Naive thymus-derived CD4-positive, alpha-beta T cell (primary cell): ENCODE measurements at regions not wholly inside any gene's neighbourhood (a gene's known extent, or its start where the extent isn't known, plus 50 kb on each side); places are given as distances from the start of the nearest gene placed in this dataset.

Experiments used
- ATAC-seq: fragments of 150-1000 bp; cut with Tn5 transposase; 2 replicates; pipeline ENCODE4 v1.10.0; 2021; ENCODE audit warnings: mild to moderate bottlenecking, moderate library complexity
- CTCF ChIA-PET: fragments of 350-600 bp; sonication (Branson Sonifier 250); formaldehyde crosslinking; loops from one replicate; lab custom pipeline; 2021; ENCODE audit warnings: antibody characterized with exemption; lab: Charles Lee
- POLR2A ChIA-PET: fragments of 350-600 bp; sonication (Branson Sonifier 250); formaldehyde crosslinking; loops from one replicate; lab custom pipeline; 2021; ENCODE audit warnings: antibody characterized with exemption, inconsistent platforms; lab: Charles Lee
- DNase-seq, 9 donors: peaks; one replicate each; pipeline versions ENCODE4 v3.0.0 to v3.0.0-alpha.2; 2020 to 2022; ENCODE audit warnings: mixed read lengths in 1 of 9
- H3K27ac ChIP-seq: one replicate; pipeline ENCODE4 v1.7.0; 2013; ENCODE audit warnings: mild to moderate bottlenecking, low read depth, low read length, moderate library complexity
- H3K27me3 ChIP-seq, 2 donors: one replicate each; pipeline ENCODE4 v1.7.0; 2013; ENCODE audit warnings: low read length in 2 of 2, mild to moderate bottlenecking in 2 of 2, moderate library complexity in 2 of 2; ENCODE audit not compliant: control insufficient read depth in 2 of 2, insufficient read depth in 2 of 2
- H3K36me3 ChIP-seq, 3 experiments: 1 replicate in 2 of 3; 2 replicates in 1 of 3; pipeline ENCODE4 v1.7.0; 2013; ENCODE audit warnings: low read length in 3 of 3, mild to moderate bottlenecking in 3 of 3, moderate library complexity in 1 of 3; ENCODE audit not compliant: insufficient read depth in 3 of 3, control insufficient read depth in 2 of 3
- H3K4me1 ChIP-seq, 2 donors: one replicate each; pipeline ENCODE4 v1.7.0; 2013; ENCODE audit warnings: low read length in 2 of 2, mild to moderate bottlenecking in 2 of 2, moderate library complexity in 1 of 2; ENCODE audit not compliant: control insufficient read depth in 2 of 2, insufficient read depth in 2 of 2
- H3K4me3 ChIP-seq: 2 replicates; pipeline ENCODE4 v1.7.0; 2013; ENCODE audit warnings: mild to moderate bottlenecking, low read length
- H3K9me3 ChIP-seq, 3 experiments: 1 replicate in 2 of 3; 2 replicates in 1 of 3; pipeline ENCODE4 v1.7.0; 2013; ENCODE audit warnings: low read length in 3 of 3; ENCODE audit not compliant: control insufficient read depth in 2 of 3
- H3K27ac Mint-ChIP-seq, 9 donors: one replicate each; pipeline ENCODE4 v1.8.0; 2020 to 2022; ENCODE audit warnings: mixed read lengths in 9 of 9, mild to moderate bottlenecking in 8 of 9, moderate library complexity in 5 of 9, inconsistent platforms in 2 of 9
- H3K27me3 Mint-ChIP-seq, 5 donors: one replicate each; pipeline ENCODE4 v1.8.0; 2021 to 2022; ENCODE audit warnings: mixed read lengths in 5 of 5, mild to moderate bottlenecking in 1 of 5
- H3K36me3 Mint-ChIP-seq, 5 donors: one replicate each; pipeline ENCODE4 v1.8.0; 2020 to 2022; ENCODE audit warnings: mixed read lengths in 5 of 5, mild to moderate bottlenecking in 3 of 5, inconsistent platforms in 1 of 5
- H3K4me1 Mint-ChIP-seq, 7 donors: one replicate each; pipeline ENCODE4 v1.8.0; 2020 to 2022; ENCODE audit warnings: mixed read lengths in 7 of 7, mild to moderate bottlenecking in 3 of 7, inconsistent platforms in 1 of 7
- H3K4me3 Mint-ChIP-seq, 10 donors: one replicate each; pipeline ENCODE4 v1.8.0; 2020 to 2022; ENCODE audit warnings: mild to moderate bottlenecking in 10 of 10, mixed read lengths in 10 of 10, moderate library complexity in 6 of 10, inconsistent platforms in 2 of 10
- H3K9me3 Mint-ChIP-seq, 11 donors: one replicate each; pipeline ENCODE4 v1.8.0; 2020 to 2022; ENCODE audit warnings: mixed read lengths in 11 of 11, mild to moderate bottlenecking in 4 of 11, inconsistent platforms in 1 of 11, moderate library complexity in 1 of 11
- intact Hi-C, 2 donors: fragments of 100-400 bp; cut with micrococcal nuclease; formaldehyde crosslinking; loops; one replicate each; pipeline ENCODE4 v1.15.1; 2023

DNA sequence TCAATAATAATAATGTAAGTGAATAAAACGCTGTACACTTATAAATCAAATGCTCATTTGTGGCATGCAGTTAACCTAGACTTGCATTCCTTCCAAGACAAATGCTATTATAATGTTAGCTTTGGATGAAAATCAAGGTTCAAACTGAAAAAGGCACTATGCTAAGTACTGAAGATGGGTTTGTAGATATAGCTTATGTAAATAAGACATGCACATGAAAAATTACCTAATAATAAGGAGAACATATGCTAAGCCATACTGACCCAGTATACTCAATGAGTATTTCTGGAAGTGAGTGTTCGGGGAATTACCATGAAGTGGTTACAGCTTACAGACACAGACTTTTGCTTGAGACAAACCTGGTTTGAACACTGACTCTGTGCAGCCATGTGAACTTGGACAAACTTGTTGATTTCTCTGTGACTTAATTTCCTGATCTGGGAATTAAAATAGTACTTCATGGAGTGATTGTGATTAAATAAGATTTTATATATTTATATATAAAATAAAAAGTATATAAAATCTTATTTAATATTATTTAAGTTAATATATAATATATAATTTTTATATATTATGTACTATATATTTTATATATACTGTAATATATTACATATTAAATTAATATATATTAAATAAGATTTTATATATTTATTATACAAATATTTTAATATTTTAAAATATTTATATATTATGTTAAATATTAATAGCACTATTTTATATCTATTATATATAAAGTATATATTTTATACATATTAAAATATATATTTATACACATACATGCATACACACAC is 159.2 kb downstream of the ZPLD1 start:
- no peaks in the 10 kb centered on the region for H3K4me1 Mint-ChIP-seq

DNA sequence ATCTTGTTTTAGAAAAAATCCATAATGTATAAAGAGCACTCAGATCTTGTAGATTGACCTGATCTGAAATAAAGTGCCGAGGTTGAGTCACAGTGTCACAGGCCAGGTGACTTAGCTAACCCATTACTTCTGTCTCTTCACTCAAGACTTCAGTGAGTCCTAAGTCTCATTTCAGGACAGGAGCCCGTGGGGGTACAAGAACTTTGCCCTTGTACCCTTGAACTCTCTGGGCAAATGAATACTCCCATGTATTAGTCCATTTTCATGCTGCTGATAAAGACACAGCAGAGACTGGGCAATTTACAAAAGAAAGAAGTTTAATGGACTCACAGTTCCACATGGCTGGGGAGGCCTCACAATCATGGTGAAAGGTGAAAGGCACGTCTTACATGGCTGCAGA is 160.2 kb downstream of the ZPLD1 start:
- Histone ChIP-seq H3K36me3 (no peaks in the 10 kb centered on the region), H3K27ac (no peak overlapping the region), H3K4me1 (no peaks in the 10 kb centered on the region), H3K4me3 (no peak overlapping the region), H3K9me3 (no peaks in the 10 kb centered on the region), H3K27me3 (no peaks in the 10 kb centered on the region)
- no peaks in the 10 kb centered on the region for H3K4me1 Mint-ChIP-seq
- DNase-seq (no peak), ATAC-seq (no peak)
- peaks cover under 1 to 9% (median 5%) of the 10 kb centered on the region in 5 donors for H3K27me3 Mint-ChIP-seq
- peaks cover 0 to 23% (median 5%) of the 10 kb centered on the region in 11 donors for H3K9me3 Mint-ChIP-seq
- ChIA-PET CTCF (no interaction called here), POLR2A (no interaction called here)
- peaks cover 0 to 3% (median 0%) of the 10 kb centered on the region in 5 donors for H3K36me3 Mint-ChIP-seq
- no peak overlapping the region for H3K27ac Mint-ChIP-seq
- intact Hi-C loops: no loop called here
- no peak overlapping the region for H3K4me3 Mint-ChIP-seq

More for the DNA sequence above, 159.2 kb downstream of the ZPLD1 start:
- peaks cover 0 to 9% (median 4%) of the 10 kb centered on the region in 5 donors for H3K27me3 Mint-ChIP-seq
- Histone ChIP-seq H3K9me3 (no peaks in the 10 kb centered on the region), H3K27me3 (no peaks in the 10 kb centered on the region), H3K36me3 (no peaks in the 10 kb centered on the region), H3K27ac (no peak overlapping the region), H3K4me1 (no peaks in the 10 kb centered on the region), H3K4me3 (no peak overlapping the region)
- H3K4me3 Mint-ChIP-seq: no peak overlapping the region
- intact Hi-C loops: no loop called here
- ATAC-seq (no peak), DNase-seq (no peak)
- H3K36me3 Mint-ChIP-seq: peaks cover 0 to 3% (median 0%) of the 10 kb centered on the region in 5 donors
- H3K27ac Mint-ChIP-seq: no peak overlapping the region
- POLR2A ChIA-PET: no interaction called here
- CTCF ChIA-PET: no interaction called here
- H3K9me3 Mint-ChIP-seq: peaks cover 0 to 25% (median 6%) of the 10 kb centered on the region in 11 donors

GRCh38 chr3:102599819-102600576 is 165.2 kb downstream of the ZPLD1 start:
- H3K36me3 ChIP-seq: no peaks in the 10 kb centered on the region
- ChIA-PET POLR2A (no interaction called here), CTCF (no interaction called here)
- Mint-ChIP-seq H3K9me3 (peaks cover 0 to 5% (median 1%) of the 10 kb centered on the region in 11 donors), H3K4me3 (no peak overlapping the region), H3K27ac (no peak overlapping the region), H3K27me3 (peaks cover 2 to 24% (median 21%) of the 10 kb centered on the region in 5 donors), H3K36me3 (no peaks in the 10 kb centered on the region), H3K4me1 (no peaks in the 10 kb centered on the region)
- no peaks in the 10 kb centered on the region for H3K9me3 ChIP-seq
- ATAC-seq: no peak
- no peaks in the 10 kb centered on the region for H3K27me3 ChIP-seq
- intact Hi-C loops: no loop called here
- DNase-seq: no peak
- H3K4me1 ChIP-seq: no peaks in the 10 kb centered on the region
- H3K27ac ChIP-seq: no peak overlapping the region
- no peak overlapping the region for H3K4me3 ChIP-seq

DNA sequence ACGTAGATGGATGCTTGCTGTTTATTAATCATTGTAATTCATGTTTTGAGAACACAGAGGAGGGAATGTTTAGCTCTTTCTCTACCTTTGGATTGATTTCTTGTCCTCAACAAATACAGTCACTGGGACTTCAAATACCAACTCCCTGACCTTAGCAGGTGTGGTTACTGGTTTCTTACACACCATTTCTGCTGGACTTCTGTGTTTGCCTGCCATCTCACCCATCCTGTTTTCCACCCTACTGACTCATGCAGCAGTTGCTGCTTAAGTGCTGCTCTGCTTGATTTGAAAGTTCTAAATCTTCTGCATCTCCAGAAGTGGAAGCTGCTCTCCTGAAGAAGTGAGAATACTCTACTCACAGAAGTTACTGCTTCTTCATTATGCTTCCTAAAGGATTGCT is 170.3 kb downstream of the ZPLD1 start:
- H3K36me3 Mint-ChIP-seq: peaks cover 0 to 1% (median 0%) of the 10 kb centered on the region in 5 donors
- ATAC-seq (no peak), DNase-seq (no peak)
- H3K27ac Mint-ChIP-seq: no peak overlapping the region
- H3K9me3 Mint-ChIP-seq: peaks cover 0 to 3% (median 0%) of the 10 kb centered on the region in 11 donors
- Histone ChIP-seq H3K27ac (no peak overlapping the region), H3K27me3 (no peaks in the 10 kb centered on the region), H3K4me1 (no peaks in the 10 kb centered on the region), H3K4me3 (no peak overlapping the region), H3K36me3 (no peaks in the 10 kb centered on the region), H3K9me3 (no peaks in the 10 kb centered on the region)
- ChIA-PET CTCF (interaction anchor here (0.6 kb wide), 1 partner anchor 375 kb away, joined by 4 read pairs; no protein-coding TSS in a partner anchor), POLR2A (no interaction called here)
- no peak overlapping the region for H3K4me3 Mint-ChIP-seq
- no peaks in the 10 kb centered on the region for H3K4me1 Mint-ChIP-seq
- peaks cover 0 to 34% (median 27%) of the 10 kb centered on the region in 5 donors for H3K27me3 Mint-ChIP-seq
- intact Hi-C loops: no loop called here

DNA sequence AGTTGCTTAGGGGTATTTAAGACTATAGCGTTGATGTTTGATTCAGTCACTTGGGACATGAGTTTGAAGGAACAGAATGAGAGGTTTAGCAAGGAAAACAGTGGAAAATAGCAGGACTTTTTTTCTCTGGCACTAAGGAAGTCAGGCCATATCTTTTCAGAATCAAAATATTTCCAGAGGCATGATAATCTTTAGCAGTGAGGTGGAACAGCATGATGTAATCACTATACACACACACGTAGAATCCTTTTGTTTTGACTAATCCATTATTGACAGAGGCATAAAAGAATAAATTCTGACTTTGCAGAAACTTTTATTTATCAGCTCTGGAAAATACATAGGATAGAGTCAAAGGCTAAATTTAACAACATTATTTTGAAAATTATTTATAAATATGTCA is 174.1 kb downstream of the ZPLD1 start:
- Histone ChIP-seq H3K4me1 (no peaks in the 10 kb centered on the region), H3K27ac (no peak overlapping the region), H3K9me3 (no peaks in the 10 kb centered on the region), H3K36me3 (no peaks in the 10 kb centered on the region), H3K27me3 (no peaks in the 10 kb centered on the region), H3K4me3 (no peak overlapping the region)
- POLR2A ChIA-PET: no interaction called here
- ATAC-seq: no peak
- no peak for DNase-seq
- peaks cover 0 to 9% (median 3%) of the 10 kb centered on the region in 11 donors for H3K9me3 Mint-ChIP-seq
- H3K4me3 Mint-ChIP-seq: no peak overlapping the region
- CTCF ChIA-PET: interaction anchor here (0.8 kb wide), 1 partner anchor 44 kb away, joined by 3 read pairs; no protein-coding TSS in a partner anchor
- intact Hi-C loops: no loop called here
- peaks cover 0 to 25% (median 15%) of the 10 kb centered on the region in 5 donors for H3K27me3 Mint-ChIP-seq
- H3K4me1 Mint-ChIP-seq: no peaks in the 10 kb centered on the region
- no peak overlapping the region for H3K27ac Mint-ChIP-seq
- H3K36me3 Mint-ChIP-seq: peaks cover 0 to 4% (median 0%) of the 10 kb centered on the region in 5 donors

DNA sequence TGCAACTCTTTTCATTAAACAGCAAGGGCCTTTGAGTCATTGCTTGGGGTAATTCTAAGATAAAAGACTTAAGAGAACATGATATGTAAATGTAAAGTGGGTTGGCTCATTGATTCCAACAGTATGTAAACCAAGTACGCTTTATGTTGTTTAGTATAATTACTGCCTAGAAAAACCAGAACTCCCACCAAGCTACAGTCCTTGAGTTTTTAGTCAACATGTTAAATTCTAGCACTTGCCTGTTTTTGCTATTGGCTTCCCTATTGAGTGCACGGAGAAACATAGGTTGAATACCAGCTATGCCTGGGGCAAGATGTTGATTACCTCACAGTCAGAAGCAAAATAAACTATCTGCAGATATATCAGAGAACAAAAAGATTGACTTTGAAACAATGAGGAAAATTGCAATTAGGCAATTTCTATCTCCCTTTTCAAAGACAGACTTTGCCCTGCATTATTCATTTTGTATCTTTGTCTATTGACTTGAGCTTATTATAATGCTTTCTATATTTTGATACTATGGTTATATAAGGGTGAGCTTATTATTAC is 179.3 kb downstream of the ZPLD1 start:
- H3K4me1 Mint-ChIP-seq: no peaks in the 10 kb centered on the region
- ATAC-seq (no peak), DNase-seq (no peak)
- no peaks in the 10 kb centered on the region for H3K27me3 ChIP-seq
- H3K4me3 Mint-ChIP-seq: no peak overlapping the region
- H3K36me3 Mint-ChIP-seq: peaks cover 0 to 4% (median 0%) of the 10 kb centered on the region in 5 donors
- H3K27ac Mint-ChIP-seq: no peak overlapping the region
- CTCF ChIA-PET: no interaction called here
- POLR2A ChIA-PET: no interaction called here
- H3K9me3 ChIP-seq: no peaks in the 10 kb centered on the region
- peaks cover 0 to 9% (median 3%) of the 10 kb centered on the region in 11 donors for H3K9me3 Mint-ChIP-seq
- H3K27ac ChIP-seq: no peak overlapping the region
- peaks cover 0 to 24% (median 11%) of the 10 kb centered on the region in 5 donors for H3K27me3 Mint-ChIP-seq
- H3K36me3 ChIP-seq: no peaks in the 10 kb centered on the region
- H3K4me1 ChIP-seq: no peaks in the 10 kb centered on the region
- intact Hi-C loops: no loop called here
- H3K4me3 ChIP-seq: no peak overlapping the region
